ENCODE measurements at regions not wholly inside any gene's neighbourhood (a gene's known extent, or its start where the extent isn't known, plus 50 kb on each side); places are given as distances from the start of the nearest gene placed in this dataset.

GRCh38 chr22:48670731-48671130 is 1156.9 kb downstream of the BRD1 start:
- ChIA-PET POLR2A (ENCODE audit: unreplicated experiment) (no interaction called here), CTCF (no interaction called here)
- Histone ChIP-seq H3K4me1 (ENCODE audit: control insufficient read depth, insufficient read depth, low read length) (no peaks in the 10 kb centered on the region), H3K4me3 (ENCODE audit: insufficient read depth, low read depth, low read length) (no peak overlapping the region), H2AK5ac (ENCODE audit: low read depth, low read length) (no peak overlapping the region), H4K91ac (ENCODE audit: insufficient read depth, low read depth, low read length) (no peak overlapping the region), H3K23ac (ENCODE audit: low read depth, low read length) (no peak overlapping the region), H3K9me1 (ENCODE audit: insufficient read depth, low read length) (no peaks in the 10 kb centered on the region), H3K18ac (ENCODE audit: low read depth, low read length) (no peak overlapping the region), H3K56ac (ENCODE audit: extremely low read depth, insufficient read depth, low read length) (no peak overlapping the region), H3K27ac (ENCODE audit: insufficient read depth, low read length) (no peak overlapping the region), H4K8ac (ENCODE audit: low read depth in 2 of 2, low read length in 2 of 2) (no peak overlapping the region), H3K4me2 (ENCODE audit: low read depth, low read length) (no peak overlapping the region), H4K5ac (ENCODE audit: low read depth, low read length) (no peak overlapping the region), H2BK15ac (ENCODE audit: low read depth, low read length) (no peak overlapping the region), H4K20me1 (ENCODE audit: insufficient read depth, low read length) (no peaks in the 10 kb centered on the region), H3K9me3 (ENCODE audit: control insufficient read depth, insufficient read depth, low read length) (peaks cover 42% of the 10 kb centered on the region), H2AFZ (replicated peaks; ENCODE audit: low read length, poor library complexity) (no peak overlapping the region), H3K79me1 (ENCODE audit: low read depth in 1 of 2, low read length in 2 of 2) (no peaks in the 10 kb centered on the region), H2BK5ac (ENCODE audit: low read depth, low read length, poor library complexity, severe bottlenecking) (no peak overlapping the region), H2BK120ac (ENCODE audit: low read depth, low read length) (no peak overlapping the region), H3K14ac (replicated peaks; ENCODE audit: low read depth, low read length) (no peak overlapping the region), H3K36me3 (ENCODE audit: control insufficient read depth, insufficient read depth, low read length) (no peaks in the 10 kb centered on the region), H3K9ac (ENCODE audit: low read depth, low read length) (no peak overlapping the region), H3K4ac (ENCODE audit: low read depth, low read length) (no peak overlapping the region), H2BK20ac (ENCODE audit: low read depth, low read length) (no peak overlapping the region), H2AK9ac (replicated peaks; ENCODE audit: low read depth, low read length, poor library complexity) (no peak overlapping the region), H3K27me3 (ENCODE audit: control insufficient read depth, insufficient read depth, low read length) (no peaks in the 10 kb centered on the region)
- DNase-seq (no peak), ATAC-seq (ENCODE audit: low read depth) (no peak)
- dilution Hi-C loops (cut with HindIII; ENCODE audit: low sequenced_read_pairs, unreplicated experiment) = no loop called here
- no TSS peak for BruUV-seq (replicated peaks)
- 20% methylated on average over 1 of the region's 5 CpGs; no CpG with 5 or more reads in 1 of the 2 experiments for WGBS, 2 experiments (ENCODE audit: extremely low coverage in 2 of 2, insufficient read length in 1 of 2)
- in situ Hi-C loops (cut with MboI; ENCODE audit: low sequenced_read_pairs) = no loop called here
- TF ChIP-seq MXI1 (IDR thresholded peaks at IDR 0.05; ENCODE audit: borderline replicate concordance, low read depth, low read length) (no peak), POLR2A (IDR thresholded peaks at IDR 0.05; ENCODE audit: low read depth, low read length) (no peak), SMC3 (IDR thresholded peaks at IDR 0.05; ENCODE audit: low read depth, low read length) (no peak), NFE2L2 (IDR thresholded peaks at IDR 0.05; ENCODE audit: low read depth, low read length) (no peak), MAZ (IDR thresholded peaks at IDR 0.05; ENCODE audit: borderline replicate concordance, low read depth, low read length) (no peak), MAFK (IDR thresholded peaks at IDR 0.05; ENCODE audit: low read depth, low read length) (no peak), ELK1 (IDR thresholded peaks at IDR 0.05; ENCODE audit: borderline replicate concordance, low read depth, low read length) (no peak), BHLHE40 (IDR thresholded peaks at IDR 0.05; ENCODE audit: low read depth, low read length) (no peak), RFX5 (IDR thresholded peaks at IDR 0.05; ENCODE audit: low read depth, low read length) (no peak), RCOR1 (IDR thresholded peaks at IDR 0.05; ENCODE audit: insufficient replicate concordance, low read length) (no peak)
- TF ChIP-seq, protein P1, sequence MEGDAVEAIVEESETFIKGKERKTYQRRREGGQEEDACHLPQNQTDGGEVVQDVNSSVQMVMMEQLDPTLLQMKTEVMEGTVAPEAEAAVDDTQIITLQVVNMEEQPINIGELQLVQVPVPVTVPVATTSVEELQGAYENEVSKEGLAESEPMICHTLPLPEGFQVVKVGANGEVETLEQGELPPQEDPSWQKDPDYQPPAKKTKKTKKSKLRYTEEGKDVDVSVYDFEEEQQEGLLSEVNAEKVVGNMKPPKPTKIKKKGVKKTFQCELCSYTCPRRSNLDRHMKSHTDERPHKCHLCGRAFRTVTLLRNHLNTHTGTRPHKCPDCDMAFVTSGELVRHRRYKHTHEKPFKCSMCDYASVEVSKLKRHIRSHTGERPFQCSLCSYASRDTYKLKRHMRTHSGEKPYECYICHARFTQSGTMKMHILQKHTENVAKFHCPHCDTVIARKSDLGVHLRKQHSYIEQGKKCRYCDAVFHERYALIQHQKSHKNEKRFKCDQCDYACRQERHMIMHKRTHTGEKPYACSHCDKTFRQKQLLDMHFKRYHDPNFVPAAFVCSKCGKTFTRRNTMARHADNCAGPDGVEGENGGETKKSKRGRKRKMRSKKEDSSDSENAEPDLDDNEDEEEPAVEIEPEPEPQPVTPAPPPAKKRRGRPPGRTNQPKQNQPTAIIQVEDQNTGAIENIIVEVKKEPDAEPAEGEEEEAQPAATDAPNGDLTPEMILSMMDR (conservative IDR thresholded peaks at IDR 0.05; ENCODE audit: low read depth, low read length) = no peak
- intact Hi-C loops (cut with micrococcal nuclease) = no loop called here

All from IMR-90 (cell line).